COLO829 (cell line): ENCODE measurements at regions not wholly inside any gene's neighbourhood (a gene's known extent, or its start where the extent isn't known, plus 50 kb on each side); places are given as distances from the start of the nearest gene placed in this dataset.
A peak's percentile ranks its signal among the peaks of the same experiment; 100 is the strongest.
"Not testable (repeated sequence)": the region's sequence is repeated elsewhere in the genome, so short reads cannot be mapped to it uniquely, and the experiment has no call there.

ENCODE experiments used
- DNase-seq: peaks from one replicate; pipeline ENCODE4 v3.0.0; 2012; ENCODE audit warnings: low spot score

- no peak for DNase-seq
These were observed 133.6 kb upstream of the C1QTNF7 start for GRCh38 chr4:15294202-15294601.

GRCh38 chr4:15294832-15295231 lies 133.0 kb upstream of the C1QTNF7 start:
- DNase-seq: no peak

GRCh38 chr4:15295421-15296162 lies 132.2 kb upstream of the C1QTNF7 start:
- no peak for DNase-seq

- no peak for DNase-seq
These were observed 130.5 kb upstream of the C1QTNF7 start for GRCh38 chr4:15297344-15297743.

- no peak for DNase-seq
These were observed 128.2 kb upstream of the C1QTNF7 start for GRCh38 chr4:15299627-15300026.

- no peak for DNase-seq
These were observed 124.7 kb upstream of the C1QTNF7 start for GRCh38 chr4:15303052-15303641.

- no peak for DNase-seq
These were observed 112.9 kb upstream of the C1QTNF7 start for GRCh38 chr4:15314974-15315373.

GRCh38 chr4:15317246-15317645 lies 110.6 kb upstream of the C1QTNF7 start:
- DNase-seq: no peak

GRCh38 chr4:15318621-15319348 lies 109.0 kb upstream of the C1QTNF7 start:
- DNase-seq: no peak

GRCh38 chr4:15320121-15320678 lies 107.6 kb upstream of the C1QTNF7 start:
- no peak for DNase-seq

- DNase-seq: no peak
These were observed 105.8 kb upstream of the C1QTNF7 start for GRCh38 chr4:15322006-15322405.

- no peak for DNase-seq
These were observed 101.8 kb upstream of the C1QTNF7 start for GRCh38 chr4:15325987-15326386.

- DNase-seq: no peak
These were observed 100.2 kb upstream of the C1QTNF7 start for GRCh38 chr4:15327311-15328298.

- DNase-seq: no peak
These were observed 95.9 kb upstream of the C1QTNF7 start for GRCh38 chr4:15331930-15332329.

- no peak for DNase-seq
These were observed 95.5 kb upstream of the C1QTNF7 start for GRCh38 chr4:15332377-15332776.

GRCh38 chr4:15333692-15334633 lies 93.9 kb upstream of the C1QTNF7 start:
- DNase-seq: no peak

- DNase-seq: peak; percentile 2
These were observed 91.2 kb upstream of the C1QTNF7 start for GRCh38 chr4:15336410-15337167.

- not testable (repeated sequence) for DNase-seq
These were observed 90.6 kb upstream of the C1QTNF7 start for GRCh38 chr4:15337168-15337657.

- no peak for DNase-seq
These were observed 88.1 kb upstream of the C1QTNF7 start for GRCh38 chr4:15339737-15340136.

GRCh38 chr4:15340332-15340731 lies 87.5 kb upstream of the C1QTNF7 start:
- no peak for DNase-seq
